Stomach smooth muscle (tissue), 2 donors: ENCODE measurements at regions not wholly inside any gene's neighbourhood (a gene's known extent, or its start where the extent isn't known, plus 50 kb on each side); places are given as distances from the start of the nearest gene placed in this dataset.

ENCODE experiments used
- H3K27ac ChIP-seq: one replicate; pipeline ENCODE4 v1.7.0; 2013; ENCODE audit warnings: mild to moderate bottlenecking, low read length, inconsistent platforms
- H3K27me3 ChIP-seq, 2 donors: one replicate each; pipeline ENCODE4 v1.7.0; 2013; ENCODE audit warnings: low read length in 2 of 2; ENCODE audit not compliant: insufficient read depth in 2 of 2, control insufficient read depth in 1 of 2
- H3K36me3 ChIP-seq, 2 donors: one replicate each; pipeline ENCODE4 v1.7.0; 2013; ENCODE audit warnings: low read length in 2 of 2; ENCODE audit not compliant: control insufficient read depth in 2 of 2, insufficient read depth in 2 of 2
- H3K4me1 ChIP-seq: one replicate; pipeline ENCODE4 v1.7.0; 2013; ENCODE audit warnings: low read length; ENCODE audit not compliant: control insufficient read depth, insufficient read depth
- H3K4me3 ChIP-seq, 2 donors: one replicate each; pipeline ENCODE4 v1.7.0; 2013; ENCODE audit warnings: low read length in 2 of 2
- H3K9ac ChIP-seq, 2 donors: one replicate each; pipeline ENCODE4 v1.7.0; 2013; ENCODE audit warnings: low read length in 2 of 2, mild to moderate bottlenecking in 1 of 2
- H3K9me3 ChIP-seq, 2 donors: one replicate each; pipeline ENCODE4 v1.7.0; 2013; ENCODE audit warnings: low read length in 2 of 2; ENCODE audit not compliant: control insufficient read depth in 2 of 2
- donor health status: healthy.
- donor health status: Pancreatic carcinoma.

- no peaks in the 10 kb centered on the region for H3K36me3 ChIP-seq
- H3K9ac ChIP-seq = no peak overlapping the region
- H3K4me1 ChIP-seq = peaks cover 28% of the 10 kb centered on the region
- H3K27me3 ChIP-seq = no peaks in the 10 kb centered on the region
- H3K4me3 ChIP-seq = no peak overlapping the region
- no peaks in the 10 kb centered on the region for H3K9me3 ChIP-seq
- H3K27ac ChIP-seq = no peak overlapping the region
These were observed 341.8 kb downstream of the CXCL12 start for GRCh38 chr10:44042926-44043602.

- H3K27ac ChIP-seq = no peak overlapping the region
- peaks cover 25% of the 10 kb centered on the region for H3K4me1 ChIP-seq
- no peaks in the 10 kb centered on the region for H3K9me3 ChIP-seq
These were observed 342.7 kb downstream of the CXCL12 start for GRCh38 chr10:44042075-44042770.

GRCh38 chr10:44039599-44039998, 345.3 kb downstream of the CXCL12 start:
- Histone ChIP-seq H3K4me3 (no peak overlapping the region), H3K4me1 (peaks cover 3% of the 10 kb centered on the region), H3K27ac (no peak overlapping the region), H3K9ac (no peak overlapping the region), H3K9me3 (no peaks in the 10 kb centered on the region), H3K36me3 (no peaks in the 10 kb centered on the region), H3K27me3 (no peaks in the 10 kb centered on the region)

More at GRCh38 chr10:44042075-44042770, 342.7 kb downstream of the CXCL12 start:
- H3K27me3 ChIP-seq = no peaks in the 10 kb centered on the region
- H3K9ac ChIP-seq = no peak overlapping the region
- H3K36me3 ChIP-seq = no peaks in the 10 kb centered on the region
- no peak overlapping the region for H3K4me3 ChIP-seq

GRCh38 chr10:44036425-44036824, 348.5 kb downstream of the CXCL12 start:
- Histone ChIP-seq H3K27me3 (no peaks in the 10 kb centered on the region), H3K4me1 (no peaks in the 10 kb centered on the region), H3K9ac (no peak overlapping the region), H3K36me3 (no peaks in the 10 kb centered on the region), H3K4me3 (no peak overlapping the region), H3K9me3 (no peaks in the 10 kb centered on the region), H3K27ac (no peak overlapping the region)

- Histone ChIP-seq H3K27me3 (no peaks in the 10 kb centered on the region), H3K4me3 (no peak overlapping the region), H3K27ac (no peak overlapping the region), H3K9ac (no peak overlapping the region), H3K9me3 (no peaks in the 10 kb centered on the region), H3K36me3 (no peaks in the 10 kb centered on the region), H3K4me1 (no peaks in the 10 kb centered on the region)
These were observed 349.3 kb downstream of the CXCL12 start for GRCh38 chr10:44035474-44036197.

GRCh38 chr10:44034946-44035345, 350.0 kb downstream of the CXCL12 start:
- Histone ChIP-seq H3K27ac (no peak overlapping the region), H3K36me3 (no peaks in the 10 kb centered on the region), H3K9ac (no peak overlapping the region), H3K9me3 (no peaks in the 10 kb centered on the region), H3K27me3 (no peaks in the 10 kb centered on the region), H3K4me3 (no peak overlapping the region), H3K4me1 (peaks cover 6% of the 10 kb centered on the region)

- Histone ChIP-seq H3K27me3 (no peaks in the 10 kb centered on the region), H3K36me3 (no peaks in the 10 kb centered on the region), H3K27ac (no peak overlapping the region)
These were observed 351.9 kb downstream of the CXCL12 start for GRCh38 chr10:44033008-44033407.

GRCh38 chr10:44032216-44032615, 352.7 kb downstream of the CXCL12 start:
- no peak overlapping the region for H3K27ac ChIP-seq
- no peaks in the 10 kb centered on the region for H3K27me3 ChIP-seq
- no peak overlapping the region for H3K9ac ChIP-seq
- H3K4me3 ChIP-seq = no peak overlapping the region
- no peaks in the 10 kb centered on the region for H3K9me3 ChIP-seq
- H3K4me1 ChIP-seq = peaks cover 6% of the 10 kb centered on the region
- H3K36me3 ChIP-seq = no peaks in the 10 kb centered on the region

More at GRCh38 chr10:44033008-44033407, 351.9 kb downstream of the CXCL12 start:
- H3K9me3 ChIP-seq = no peaks in the 10 kb centered on the region
- H3K9ac ChIP-seq = no peak overlapping the region
- peaks cover 6% of the 10 kb centered on the region for H3K4me1 ChIP-seq
- no peak overlapping the region for H3K4me3 ChIP-seq

- Histone ChIP-seq H3K27ac (no peak overlapping the region), H3K4me3 (no peak overlapping the region), H3K9ac (no peak overlapping the region), H3K9me3 (no peaks in the 10 kb centered on the region), H3K27me3 (no peaks in the 10 kb centered on the region), H3K36me3 (no peaks in the 10 kb centered on the region), H3K4me1 (peaks cover 6% of the 10 kb centered on the region)
These were observed 354.2 kb downstream of the CXCL12 start for GRCh38 chr10:44030738-44031137.

- H3K36me3 ChIP-seq = no peaks in the 10 kb centered on the region
- no peak overlapping the region for H3K4me3 ChIP-seq
- H3K27ac ChIP-seq = no peak overlapping the region
- no peaks in the 10 kb centered on the region for H3K9me3 ChIP-seq
- peaks cover 6% of the 10 kb centered on the region for H3K4me1 ChIP-seq
- H3K9ac ChIP-seq = no peak overlapping the region
- no peaks in the 10 kb centered on the region for H3K27me3 ChIP-seq
These were observed 354.8 kb downstream of the CXCL12 start for GRCh38 chr10:44030132-44030531.
